HG02938 (cell line): ENCODE measurements at regions not wholly inside any gene's neighbourhood (a gene's known extent, or its start where the extent isn't known, plus 50 kb on each side); places are given as distances from the start of the nearest gene placed in this dataset.

Source experiments
- ATAC-seq: cut with Tn5 transposase; IDR thresholded peaks from one replicate; pipeline ENCODE4 v1.9.1; 2021; ENCODE audit warnings: mild to moderate bottlenecking, moderate library complexity; ENCODE audit not compliant: unreplicated experiment

DNA sequence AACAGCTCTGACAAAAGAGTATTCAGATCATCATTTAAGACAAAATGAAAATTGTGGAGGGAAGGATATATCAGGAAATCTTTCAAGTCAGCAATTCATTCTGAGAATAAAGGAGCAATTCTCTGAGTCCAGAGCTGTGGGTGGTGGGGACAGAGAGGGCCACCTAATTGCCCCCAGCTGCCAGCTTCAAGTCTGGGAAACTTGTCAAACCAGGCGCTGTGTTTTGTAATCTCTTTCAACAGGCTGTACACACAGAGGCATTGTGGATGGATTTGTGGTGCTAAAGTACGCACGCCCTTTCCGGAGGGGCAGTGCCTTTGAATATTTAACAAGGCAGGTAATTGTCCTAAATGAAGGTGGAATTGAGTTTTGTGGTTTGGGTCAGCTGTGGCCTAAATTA lies 591.1 kb upstream of the BOD1L1 start:
- ATAC-seq: no peak

DNA sequence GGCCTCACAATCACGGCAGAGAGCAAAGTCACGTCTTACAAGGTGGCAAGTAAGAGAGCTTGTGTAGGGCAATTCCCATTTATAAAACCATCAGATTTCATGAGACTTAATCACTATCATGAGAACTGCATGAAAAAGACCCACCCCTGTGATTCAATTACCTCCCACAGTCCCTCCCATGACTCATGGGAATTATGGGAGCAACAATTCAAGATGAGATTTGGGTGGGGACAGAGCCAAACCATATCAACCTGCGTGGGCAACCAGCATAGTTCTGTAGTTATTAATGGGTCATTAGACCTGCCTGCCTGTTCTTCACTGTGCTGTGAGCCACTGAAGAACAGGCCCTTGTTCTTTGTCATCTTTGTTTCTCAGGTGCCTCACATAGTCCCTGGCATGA lies 593.7 kb upstream of the BOD1L1 start:
- ATAC-seq: no peak

DNA sequence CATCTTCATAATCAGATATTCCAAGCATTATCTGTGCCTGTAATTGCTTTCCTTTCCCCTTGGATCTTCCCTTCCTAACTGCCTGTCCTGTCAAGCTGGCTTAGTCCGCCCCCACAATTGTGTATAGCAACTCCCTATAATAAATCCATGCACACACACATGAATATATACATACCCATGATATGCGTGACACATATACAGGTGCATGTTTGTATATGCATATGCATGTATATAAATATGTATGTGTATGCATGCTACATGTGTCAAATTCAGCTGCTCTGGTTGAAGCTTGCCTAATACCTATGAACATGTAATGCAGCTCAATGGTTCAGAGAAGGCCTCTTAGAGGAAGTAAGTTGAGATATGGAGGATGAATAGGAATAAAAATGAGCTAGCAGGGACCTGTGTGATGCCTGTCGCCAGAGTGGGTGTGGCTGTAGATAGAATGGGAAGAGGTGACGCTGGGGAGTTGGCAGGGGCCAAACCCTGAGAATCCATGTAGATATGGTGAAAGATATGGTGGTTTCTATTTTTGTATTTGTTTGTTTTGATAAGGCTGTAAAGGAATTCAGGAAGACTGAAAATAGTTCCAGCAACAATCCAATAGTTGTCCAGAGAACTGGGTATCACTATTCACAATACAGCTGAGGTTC lies 595.0 kb upstream of the BOD1L1 start:
- no peak for ATAC-seq

DNA sequence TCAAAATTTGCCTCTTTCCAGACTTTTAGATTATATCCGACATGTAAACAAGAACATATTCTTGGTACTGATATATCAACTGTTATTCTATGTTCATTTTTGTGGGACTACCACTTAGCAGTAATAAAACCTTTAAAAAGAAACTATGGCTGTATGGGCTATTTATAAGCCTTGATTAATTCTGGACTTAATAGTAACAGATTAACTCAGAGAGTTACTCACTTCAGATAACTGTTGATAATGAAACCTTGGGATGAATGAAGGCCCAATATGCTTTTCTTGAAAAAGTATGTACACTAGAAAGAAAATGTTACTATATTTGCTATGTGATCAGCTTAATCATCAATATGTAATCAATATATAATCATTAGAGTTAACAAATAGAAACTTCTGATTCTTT lies 595.9 kb upstream of the BOD1L1 start:
- no peak for ATAC-seq

DNA sequence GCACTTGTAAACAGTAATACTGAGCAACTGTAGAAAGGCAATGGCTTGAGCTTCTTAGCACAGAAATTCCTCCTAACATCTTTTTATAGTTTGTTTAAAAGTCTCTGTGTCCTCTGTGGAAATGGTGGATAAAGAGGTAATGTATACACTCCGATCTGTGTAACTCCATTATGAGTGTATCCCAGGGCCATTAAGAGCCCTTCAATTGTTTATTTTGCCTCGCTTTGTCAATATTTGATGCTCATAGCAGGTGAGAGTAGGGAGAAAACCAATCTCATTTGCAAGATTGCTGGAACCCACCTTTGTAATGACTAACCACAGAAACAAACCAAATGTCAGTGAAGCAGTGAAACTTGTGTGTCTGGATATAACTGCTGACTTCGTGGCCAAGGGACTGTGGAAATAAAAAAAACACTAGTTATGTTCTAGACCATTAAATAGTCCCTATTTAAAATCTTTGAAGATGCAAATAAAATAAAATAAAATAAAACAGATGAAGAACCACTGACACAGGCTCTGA lies 598.2 kb upstream of the BOD1L1 start:
- ATAC-seq: no peak

DNA sequence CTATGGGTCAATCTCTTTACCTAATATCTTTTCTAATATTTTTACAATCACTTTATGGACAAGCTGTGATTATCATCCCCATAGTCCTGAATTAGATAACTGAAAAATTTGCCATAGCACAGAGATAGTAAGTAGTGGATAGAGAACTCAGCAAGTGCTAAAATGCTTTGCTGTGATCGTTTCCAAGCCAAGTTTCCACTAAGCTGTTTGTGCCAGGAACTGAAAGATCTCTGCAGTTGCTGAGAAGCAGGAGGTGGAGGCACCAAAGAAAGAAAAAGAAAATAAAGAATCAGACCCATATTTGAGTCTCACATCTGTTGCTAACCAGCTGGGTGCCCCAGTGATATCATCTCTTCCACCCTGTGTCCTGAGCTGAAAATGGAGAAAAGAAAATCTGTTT lies 605.6 kb upstream of the BOD1L1 start:
- ATAC-seq: no peak

- no peak for ATAC-seq
These were observed 606.8 kb upstream of the BOD1L1 start for GRCh38 chr4:14234307-14234706.

DNA sequence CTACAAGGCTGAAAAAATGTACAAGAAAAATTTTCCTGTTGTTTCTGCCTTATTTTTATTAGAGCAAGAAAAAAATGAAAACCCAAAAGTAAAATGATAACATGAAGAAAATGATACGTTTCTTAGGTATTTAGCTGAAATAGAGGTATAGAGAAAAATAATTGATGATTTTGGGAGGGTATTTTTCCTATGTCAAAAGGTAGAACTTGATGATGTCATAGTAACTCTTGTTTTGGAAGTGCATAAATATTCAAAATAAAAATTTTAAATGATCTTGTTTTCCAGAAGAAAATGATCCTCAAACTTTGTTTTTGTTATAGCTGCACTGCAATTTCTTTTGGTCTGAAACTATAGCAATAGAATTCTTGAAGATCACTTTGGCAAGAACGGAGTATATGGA lies 608.8 kb upstream of the BOD1L1 start:
- no peak for ATAC-seq

DNA sequence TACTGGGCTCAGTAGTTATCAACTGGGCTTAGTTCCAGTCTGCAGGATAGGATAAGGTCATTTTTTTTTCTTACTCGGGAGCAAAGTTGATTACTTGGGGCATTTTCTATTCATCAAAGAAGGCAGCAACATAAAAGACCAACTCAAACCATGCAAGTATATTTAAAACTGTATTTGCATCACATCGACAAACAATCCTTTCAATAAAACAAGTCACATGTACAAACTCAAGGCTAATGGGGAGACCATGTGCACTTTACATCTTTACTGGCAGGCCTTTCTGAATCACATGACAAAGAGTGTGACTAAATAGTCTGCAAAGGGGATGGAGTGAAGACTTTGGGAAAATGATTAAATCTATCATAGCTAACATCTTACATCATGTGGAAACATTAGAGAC lies 610.4 kb upstream of the BOD1L1 start:
- no peak for ATAC-seq

DNA sequence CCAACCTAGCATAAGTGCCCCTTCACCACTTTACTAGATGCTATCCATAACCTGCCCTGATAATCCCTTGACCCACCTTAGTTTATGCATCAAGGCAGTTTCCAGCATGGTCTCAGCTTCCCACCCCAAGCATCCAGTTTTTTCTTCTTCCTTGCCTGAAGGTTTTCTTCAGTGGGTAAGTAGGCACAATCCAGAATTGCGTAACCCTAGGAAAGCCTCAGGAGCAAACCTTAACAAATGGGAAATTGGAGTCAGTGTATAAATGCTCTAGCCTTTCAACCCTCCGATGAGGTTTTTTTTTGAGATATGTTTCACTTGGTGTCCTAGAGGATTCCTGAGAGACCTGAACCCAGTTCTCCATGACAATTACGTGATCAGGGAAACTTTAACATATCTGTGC lies 614.0 kb upstream of the BOD1L1 start:
- ATAC-seq: no peak

DNA sequence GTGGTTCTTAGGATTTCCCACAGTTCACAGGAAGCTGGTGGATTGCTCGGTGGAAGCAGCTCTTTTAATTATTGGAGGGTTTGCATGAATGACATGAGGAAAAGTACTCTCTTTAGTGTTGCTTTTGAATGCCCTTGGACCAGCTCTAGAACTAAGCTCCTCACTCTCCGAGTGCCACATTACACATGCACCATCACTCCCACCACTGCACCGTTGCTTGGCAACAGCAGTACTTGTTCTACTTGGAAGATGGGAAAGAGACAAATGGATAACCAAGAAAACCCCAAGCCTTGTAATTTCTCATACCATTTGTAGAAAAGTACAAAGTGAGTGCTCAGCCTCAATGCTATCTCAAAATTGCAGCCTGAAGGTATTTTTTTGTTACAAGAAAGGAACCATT lies 620.2 kb upstream of the BOD1L1 start:
- no peak for ATAC-seq

- ATAC-seq: no peak
These were observed 621.7 kb upstream of the BOD1L1 start for GRCh38 chr4:14249226-14249625.

- ATAC-seq: peak; percentile 70
These were observed 626.7 kb upstream of the BOD1L1 start for GRCh38 chr4:14254252-14254651.

- no peak for ATAC-seq
These were observed 627.4 kb upstream of the BOD1L1 start for GRCh38 chr4:14254926-14255325.

GRCh38 chr4:14257903-14258302 lies 630.4 kb upstream of the BOD1L1 start:
- ATAC-seq: no peak

- no peak for ATAC-seq
These were observed 632.4 kb upstream of the BOD1L1 start for GRCh38 chr4:14259936-14260335.

- no peak for ATAC-seq
These were observed 633.1 kb upstream of the BOD1L1 start for GRCh38 chr4:14260591-14260990.

GRCh38 chr4:14262221-14262620 lies 634.7 kb upstream of the BOD1L1 start:
- ATAC-seq: no peak

DNA sequence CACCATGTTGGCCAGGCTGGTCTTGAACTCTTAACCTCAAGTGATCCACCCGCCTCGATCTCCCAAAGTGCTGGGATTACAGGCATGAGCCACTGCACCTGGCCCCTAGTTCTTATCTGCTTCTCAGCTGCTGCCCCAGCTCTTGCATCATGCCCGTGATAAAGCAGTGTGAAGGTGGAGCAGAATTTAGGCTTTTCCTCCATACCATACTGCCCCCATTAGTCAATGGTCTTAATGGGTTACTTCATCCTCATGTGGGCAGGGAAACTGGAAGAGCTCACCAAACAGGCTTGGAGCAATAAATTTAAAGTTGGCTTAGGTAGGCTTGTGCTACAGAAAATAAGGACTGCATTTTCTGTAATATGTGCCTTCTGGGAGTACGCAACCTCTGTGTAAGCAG lies 636.9 kb upstream of the BOD1L1 start:
- ATAC-seq: no peak

GRCh38 chr4:14265651-14266050 lies 638.1 kb upstream of the BOD1L1 start:
- no peak for ATAC-seq

DNA sequence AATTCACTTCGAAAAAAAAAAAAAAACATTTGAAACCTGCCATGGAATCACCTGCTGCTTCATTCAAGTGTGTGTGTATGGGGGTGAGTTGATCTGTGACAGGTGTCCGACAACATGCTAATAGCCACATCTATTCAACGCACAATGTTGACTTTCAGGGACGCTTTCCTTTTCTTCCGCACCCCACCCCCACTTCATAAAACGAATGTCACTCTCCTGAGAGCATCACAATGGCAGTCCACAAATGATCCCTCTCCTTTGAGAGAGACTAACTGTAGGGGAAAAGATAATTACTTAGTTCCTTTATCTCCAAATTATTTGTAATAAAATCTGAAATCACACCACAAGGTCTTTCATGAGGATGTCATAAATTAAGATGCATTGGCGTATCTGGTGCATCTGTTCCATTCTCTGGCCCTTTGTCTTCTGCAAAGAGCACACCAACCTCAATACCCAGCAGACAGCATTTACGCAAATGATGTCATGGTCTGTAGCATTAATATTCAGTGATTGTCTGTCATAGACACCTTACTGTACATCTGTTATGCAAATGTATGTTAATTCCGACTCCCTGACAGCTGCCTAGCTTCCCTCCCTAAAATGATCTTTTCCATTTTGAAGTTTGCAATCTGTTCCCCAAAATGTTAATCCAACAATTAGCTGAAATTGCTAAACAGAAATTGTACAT lies 640.0 kb upstream of the BOD1L1 start:
- no peak for ATAC-seq

GRCh38 chr4:14269824-14270223 lies 642.3 kb upstream of the BOD1L1 start:
- no peak for ATAC-seq

DNA sequence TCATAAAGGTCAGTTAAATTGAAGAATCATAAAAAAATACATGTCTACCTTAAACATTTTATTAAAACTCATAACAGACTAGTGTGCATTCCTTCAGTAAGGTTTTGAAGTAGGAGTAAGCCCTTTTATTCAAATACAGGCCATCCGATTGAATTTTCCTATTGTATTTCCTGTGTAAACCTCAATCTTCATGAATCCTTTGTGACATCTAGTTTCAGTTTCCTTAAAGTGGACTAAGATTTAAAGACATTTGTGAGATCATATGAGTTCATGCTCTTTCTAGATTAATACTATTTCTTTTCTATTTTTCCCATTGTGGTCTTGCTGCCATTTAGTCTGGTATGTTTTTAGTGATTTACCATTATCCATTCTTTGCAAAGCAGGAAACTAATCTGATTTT lies 644.7 kb upstream of the BOD1L1 start:
- ATAC-seq: no peak
